Heart left ventricle (tissue), 13 donors: ENCODE measurements at regions not wholly inside any gene's neighbourhood (a gene's known extent, or its start where the extent isn't known, plus 50 kb on each side); places are given as distances from the start of the nearest gene placed in this dataset.

ENCODE experiments used
- POLR2A ChIP-seq, 2 donors: fragments of 450-650 bp; IDR thresholded peaks; one replicate each; pipeline ENCODE4 v1.6.1; 2017; ENCODE audit warnings: antibody characterized with exemption in 2 of 2, mild to moderate bottlenecking in 2 of 2, moderate library complexity in 2 of 2
- TF ChIP-seq, protein P1 (sequence below), 12 donors: fragments of 200-600 bp; sonication (generic) in 4 of 12; IDR thresholded peaks; one replicate each; pipeline versions ENCODE4 v1.5.0 to v1.8.0; 2018 to 2022; ENCODE audit warnings: antibody characterized with exemption in 12 of 12, mild to moderate bottlenecking in 5 of 12
- donor health status: ischemic (EF 13 %, LVEDD 7.1; RV severe dilation, severe dysfunction).
- donor health status: DM: no; HTN: yes; CAD: no.
- donor health status: DM: no; HTN: no; CAD: no.
- donor health status: ischemic (EF 25% LVEDD 6.9; RV normal size, moderate dysfunction).
- donor health status: ischemic (EF 25% LVEDD 5.7; RV mildly dilated, moderate dysfunction).
- donor health status: ischemic (EF 35%, LVEDD 5.7; RV mildly dilated, moderate dysfunction).
- donor health status: nonischemic (EF 11% LVEDD 7.7; RV severe dilation, severe dysfunction).
- donor health status: DM: yes; HTN: yes; CAD: no.
- donor health status: PGD.
- donor health status: ischemic (EF 29% LVEDD 5.4; RV normal size, mild dysfunction).
- donor health status: nonischemic (EF 23%, LVEDD 6.1; RV moderate dilation, normal function).

DNA sequence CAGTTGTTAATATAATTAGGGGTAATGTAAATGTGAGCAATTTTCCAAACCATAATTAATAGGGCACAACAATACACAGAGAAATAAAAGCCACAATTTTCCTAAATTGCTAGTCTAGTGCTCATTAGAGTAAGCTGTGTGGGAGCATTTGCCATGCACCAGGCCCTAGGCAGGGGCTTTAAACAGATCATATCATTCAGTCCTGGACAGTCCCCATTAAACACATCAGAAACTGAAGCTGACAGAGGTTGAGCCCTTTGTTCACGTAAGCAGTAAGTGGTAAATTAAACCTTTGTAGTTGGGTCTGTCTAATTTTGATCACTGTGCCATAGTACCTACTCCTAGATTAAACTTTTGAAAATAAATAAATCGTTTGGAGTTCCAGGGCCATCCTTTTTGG is 931.1 kb downstream of the C6orf118 start:
- TF ChIP-seq, protein P1, sequence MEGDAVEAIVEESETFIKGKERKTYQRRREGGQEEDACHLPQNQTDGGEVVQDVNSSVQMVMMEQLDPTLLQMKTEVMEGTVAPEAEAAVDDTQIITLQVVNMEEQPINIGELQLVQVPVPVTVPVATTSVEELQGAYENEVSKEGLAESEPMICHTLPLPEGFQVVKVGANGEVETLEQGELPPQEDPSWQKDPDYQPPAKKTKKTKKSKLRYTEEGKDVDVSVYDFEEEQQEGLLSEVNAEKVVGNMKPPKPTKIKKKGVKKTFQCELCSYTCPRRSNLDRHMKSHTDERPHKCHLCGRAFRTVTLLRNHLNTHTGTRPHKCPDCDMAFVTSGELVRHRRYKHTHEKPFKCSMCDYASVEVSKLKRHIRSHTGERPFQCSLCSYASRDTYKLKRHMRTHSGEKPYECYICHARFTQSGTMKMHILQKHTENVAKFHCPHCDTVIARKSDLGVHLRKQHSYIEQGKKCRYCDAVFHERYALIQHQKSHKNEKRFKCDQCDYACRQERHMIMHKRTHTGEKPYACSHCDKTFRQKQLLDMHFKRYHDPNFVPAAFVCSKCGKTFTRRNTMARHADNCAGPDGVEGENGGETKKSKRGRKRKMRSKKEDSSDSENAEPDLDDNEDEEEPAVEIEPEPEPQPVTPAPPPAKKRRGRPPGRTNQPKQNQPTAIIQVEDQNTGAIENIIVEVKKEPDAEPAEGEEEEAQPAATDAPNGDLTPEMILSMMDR (IDR thresholded peaks at IDR 0.05) = no peak
- TF ChIP-seq POLR2A (IDR thresholded peaks at IDR 0.05) = no peak
